ENCODE measurements at regions not wholly inside any gene's neighbourhood (a gene's known extent, or its start where the extent isn't known, plus 50 kb on each side); places are given as distances from the start of the nearest gene placed in this dataset.

DNA sequence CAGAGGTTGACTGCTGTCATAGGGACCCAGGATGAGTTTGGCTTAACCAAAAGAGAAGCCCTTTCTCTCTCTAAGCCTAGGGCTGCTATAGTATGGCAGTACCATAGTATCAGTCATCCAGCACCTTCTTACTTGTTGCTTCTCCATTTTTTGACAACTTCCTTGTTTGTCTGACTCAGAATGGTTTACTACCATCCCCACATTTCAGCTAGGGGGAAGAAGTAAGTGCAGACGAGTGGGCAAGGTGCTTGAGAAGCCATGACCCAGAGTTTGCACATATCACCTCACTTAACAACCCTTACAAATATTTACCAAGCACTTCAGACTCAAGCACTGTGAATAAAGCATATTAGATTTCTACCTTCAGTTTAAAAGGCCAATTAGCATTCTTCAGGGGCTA lies 289.9 kb upstream of the TSHZ2 start:
- no peak overlapping the region for H3K4me3 ChIP-seq
- ChIA-PET RAD21 (ENCODE audit: unreplicated experiment) (no interaction called here), POLR2A (no interaction called here), SMC1A (ENCODE audit: uncharacterized antibody, unreplicated experiment) (no interaction called here), CTCF (interaction anchor here (1.7 kb wide), 1 partner anchor 12 kb away, joined by 6 read pairs; no protein-coding TSS in a partner anchor)
- H3K27me3 ChIP-seq (replicated peaks in 1 of 2; ENCODE audit: control insufficient read depth in 2 of 2, insufficient read depth in 2 of 2, low read length in 1 of 2): no peaks in the 10 kb centered on the region
- H3K36me3 ChIP-seq (ENCODE audit: control insufficient read depth in 2 of 2, insufficient read depth in 2 of 2, low read length in 1 of 2): no peaks in the 10 kb centered on the region
- no peaks in the 10 kb centered on the region for H3K9me3 ChIP-seq (replicated peaks; ENCODE audit: control insufficient read depth, insufficient read depth, low read length)
- WGBS (ENCODE audit: insufficient coverage, insufficient replicate concordance, low lambda C conversion rate, missing lambda C conversion rate): 4% methylated on average over 1 of the region's 1 CpG
- H3K79me2 ChIP-seq (ENCODE audit: control insufficient read depth, insufficient read depth, low read length): no peaks in the 10 kb centered on the region
- no peak overlapping the region for H3K9ac ChIP-seq (ENCODE audit: control insufficient read depth, insufficient read depth, low read length)
- DNase-seq (ENCODE audit: low read depth, low spot score) (no peak), ATAC-seq (no peak), FAIRE-seq (no peak)
- H2AFZ ChIP-seq (ENCODE audit: control insufficient read depth, low read depth, low read length): no peak overlapping the region
- no peak overlapping the region for H3K27ac ChIP-seq (ENCODE audit: control insufficient read depth, insufficient read depth)
- H3K4me2 ChIP-seq (ENCODE audit: control insufficient read depth, insufficient read depth): no peak overlapping the region
- no peaks in the 10 kb centered on the region for H3K4me1 ChIP-seq (ENCODE audit: control insufficient read depth, insufficient read depth, low read length)
- intact Hi-C loops (cut with micrococcal nuclease; ENCODE audit: unreplicated experiment) (no loop called here), in situ Hi-C loops (cut with MboI) (no loop called here)
- BruUV-seq (replicated peaks): no TSS peak
- TF ChIP-seq KLF5 (IDR thresholded peaks at IDR 0.05; ENCODE audit: partially characterized antibody) (no peak), MTA3 (IDR thresholded peaks at IDR 0.05; ENCODE audit: borderline replicate concordance, low read length) (no peak), SMC3 (IDR thresholded peaks at IDR 0.05; ENCODE audit: borderline replicate concordance, low read length) (no peak), NR2C2 (IDR thresholded peaks at IDR 0.05; ENCODE audit: borderline replicate concordance, control insufficient read depth, insufficient read length, low read depth) (no peak), PML (IDR thresholded peaks at IDR 0.05; ENCODE audit: low read length) (no peak), MXI1 (IDR thresholded peaks at IDR 0.05; ENCODE audit: low read depth, low read length) (no peak), YY1 (IDR thresholded peaks at IDR 0.05; ENCODE audit: low read depth, low read length) (no peak)
- TF ChIP-seq, protein P1, sequence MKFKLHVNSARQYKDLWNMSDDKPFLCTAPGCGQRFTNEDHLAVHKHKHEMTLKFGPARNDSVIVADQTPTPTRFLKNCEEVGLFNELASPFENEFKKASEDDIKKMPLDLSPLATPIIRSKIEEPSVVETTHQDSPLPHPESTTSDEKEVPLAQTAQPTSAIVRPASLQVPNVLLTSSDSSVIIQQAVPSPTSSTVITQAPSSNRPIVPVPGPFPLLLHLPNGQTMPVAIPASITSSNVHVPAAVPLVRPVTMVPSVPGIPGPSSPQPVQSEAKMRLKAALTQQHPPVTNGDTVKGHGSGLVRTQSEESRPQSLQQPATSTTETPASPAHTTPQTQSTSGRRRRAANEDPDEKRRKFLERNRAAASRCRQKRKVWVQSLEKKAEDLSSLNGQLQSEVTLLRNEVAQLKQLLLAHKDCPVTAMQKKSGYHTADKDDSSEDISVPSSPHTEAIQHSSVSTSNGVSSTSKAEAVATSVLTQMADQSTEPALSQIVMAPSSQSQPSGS (IDR thresholded peaks at IDR 0.05; ENCODE audit: low read length): no peak
- H4K20me1 ChIP-seq (ENCODE audit: control insufficient read depth, insufficient read depth): no peaks in the 10 kb centered on the region

DNA sequence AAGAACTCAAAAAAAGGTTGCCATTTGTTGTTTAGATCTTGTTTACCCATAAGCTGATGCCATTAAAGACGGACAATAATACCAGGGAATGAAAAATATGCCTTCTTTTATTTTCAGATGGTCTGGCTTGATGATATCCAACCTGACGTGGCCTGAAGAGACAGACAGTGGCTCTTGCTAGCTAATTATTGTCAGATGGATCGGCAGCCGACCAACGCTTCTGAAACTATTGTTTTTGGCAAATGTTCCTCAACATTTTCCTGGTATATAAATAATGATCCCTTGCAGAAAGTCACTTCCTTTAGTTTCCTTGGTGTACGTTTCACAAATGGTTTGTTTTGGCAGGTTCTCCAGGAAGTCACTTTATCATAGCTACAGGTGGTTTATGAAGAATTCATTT lies 290.9 kb upstream of the TSHZ2 start:
- no peaks in the 10 kb centered on the region for H4K20me1 ChIP-seq (ENCODE audit: control insufficient read depth, insufficient read depth)
- no peak overlapping the region for H3K9ac ChIP-seq (ENCODE audit: control insufficient read depth, insufficient read depth, low read length)
- H3K27me3 ChIP-seq (replicated peaks in 1 of 2; ENCODE audit: control insufficient read depth in 2 of 2, insufficient read depth in 2 of 2, low read length in 1 of 2): no peaks in the 10 kb centered on the region
- H3K79me2 ChIP-seq (ENCODE audit: control insufficient read depth, insufficient read depth, low read length): no peaks in the 10 kb centered on the region
- no peak overlapping the region for H3K4me3 ChIP-seq
- no TSS peak for BruUV-seq (replicated peaks)
- ChIA-PET POLR2A (no interaction called here), RAD21 (ENCODE audit: unreplicated experiment) (no interaction called here), CTCF (interaction anchor here (1.7 kb wide), 1 partner anchor 13 kb away, joined by 6 read pairs; no protein-coding TSS in a partner anchor), SMC1A (ENCODE audit: uncharacterized antibody, unreplicated experiment) (interaction anchor here (1.1 kb wide), 1 partner anchor 97 kb away, joined by 3 read pairs; no protein-coding TSS in a partner anchor)
- in situ Hi-C loops (cut with MboI) (no loop called here), intact Hi-C loops (cut with micrococcal nuclease; ENCODE audit: unreplicated experiment) (no loop called here)
- 41% methylated on average over 6 of the region's 6 CpGs for WGBS (ENCODE audit: insufficient coverage, insufficient replicate concordance, low lambda C conversion rate, missing lambda C conversion rate)
- FAIRE-seq (no peak), DNase-seq (ENCODE audit: low read depth, low spot score) (no peak), ATAC-seq (no peak)
- no peak overlapping the region for H2AFZ ChIP-seq (ENCODE audit: control insufficient read depth, low read depth, low read length)
- H3K4me2 ChIP-seq (ENCODE audit: control insufficient read depth, insufficient read depth): no peak overlapping the region
- no peaks in the 10 kb centered on the region for H3K4me1 ChIP-seq (ENCODE audit: control insufficient read depth, insufficient read depth, low read length)
- no peaks in the 10 kb centered on the region for H3K9me3 ChIP-seq (replicated peaks; ENCODE audit: control insufficient read depth, insufficient read depth, low read length)
- no peak overlapping the region for H3K27ac ChIP-seq (ENCODE audit: control insufficient read depth, insufficient read depth)
- no peaks in the 10 kb centered on the region for H3K36me3 ChIP-seq (ENCODE audit: control insufficient read depth in 2 of 2, insufficient read depth in 2 of 2, low read length in 1 of 2)
- TF ChIP-seq IRF4 (IDR thresholded peaks at IDR 0.05; ENCODE audit: low read depth, low read length) (no peak), RAD51 (IDR thresholded peaks at IDR 0.05) (no peak), HDAC6 (IDR thresholded peaks at IDR 0.05; ENCODE audit: unreplicated experiment) (no peak), SRF (IDR thresholded peaks at IDR 0.05; ENCODE audit: low read depth in 2 of 2, low read length in 2 of 2) (no peak), SP1 (IDR thresholded peaks at IDR 0.05; ENCODE audit: low read depth, low read length) (no peak), POLR2AphosphoS2 (IDR thresholded peaks at IDR 0.05; ENCODE audit: low read depth, low read length) (no peak)
- TF ChIP-seq, protein P2, sequence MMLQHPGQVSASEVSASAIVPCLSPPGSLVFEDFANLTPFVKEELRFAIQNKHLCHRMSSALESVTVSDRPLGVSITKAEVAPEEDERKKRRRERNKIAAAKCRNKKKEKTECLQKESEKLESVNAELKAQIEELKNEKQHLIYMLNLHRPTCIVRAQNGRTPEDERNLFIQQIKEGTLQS (IDR thresholded peaks at IDR 0.05; ENCODE audit: borderline replicate concordance, extremely low read depth, low read depth, low read length): no peak
- TF ChIP-seq, protein P3, sequence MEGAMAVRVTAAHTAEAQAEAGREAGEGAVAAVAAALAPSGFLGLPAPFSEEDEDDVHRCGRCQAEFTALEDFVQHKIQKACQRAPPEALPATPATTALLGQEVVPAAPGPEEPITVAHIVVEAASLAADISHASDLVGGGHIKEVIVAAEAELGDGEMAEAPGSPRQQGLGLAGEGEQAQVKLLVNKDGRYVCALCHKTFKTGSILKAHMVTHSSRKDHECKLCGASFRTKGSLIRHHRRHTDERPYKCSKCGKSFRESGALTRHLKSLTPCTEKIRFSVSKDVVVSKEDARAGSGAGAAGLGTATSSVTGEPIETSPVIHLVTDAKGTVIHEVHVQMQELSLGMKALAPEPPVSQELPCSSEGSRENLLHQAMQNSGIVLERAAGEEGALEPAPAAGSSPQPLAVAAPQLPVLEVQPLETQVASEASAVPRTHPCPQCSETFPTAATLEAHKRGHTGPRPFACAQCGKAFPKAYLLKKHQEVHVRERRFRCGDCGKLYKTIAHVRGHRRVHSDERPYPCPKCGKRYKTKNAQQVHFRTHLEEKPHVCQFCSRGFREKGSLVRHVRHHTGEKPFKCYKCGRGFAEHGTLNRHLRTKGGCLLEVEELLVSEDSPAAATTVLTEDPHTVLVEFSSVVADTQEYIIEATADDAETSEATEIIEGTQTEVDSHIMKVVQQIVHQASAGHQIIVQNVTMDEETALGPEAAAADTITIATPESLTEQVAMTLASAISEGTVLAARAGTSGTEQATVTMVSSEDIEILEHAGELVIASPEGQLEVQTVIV (IDR thresholded peaks at IDR 0.05; ENCODE audit: borderline replicate concordance, partially characterized antibody): no peak

Measured in GM12878 (cell line).